ENCODE measurements at regions not wholly inside any gene's neighbourhood (a gene's known extent, or its start where the extent isn't known, plus 50 kb on each side); places are given as distances from the start of the nearest gene placed in this dataset.
"Not testable (repeated sequence)": the region's sequence is repeated elsewhere in the genome, so short reads cannot be mapped to it uniquely, and the experiment has no call there.

- DNase-seq (ENCODE audit: low spot score): peak; percentile 71
Measured at GRCh38 chr6:26234421-26235301, 130.3 kb upstream of the BTN3A2 start.

- DNase-seq (ENCODE audit: low spot score): no peak
Measured at GRCh38 chr6:26235302-26235670, 129.7 kb upstream of the BTN3A2 start.

GRCh38 chr6:26239415-26239814 lies 125.6 kb upstream of the BTN3A2 start:
- DNase-seq (ENCODE audit: low spot score): not testable (repeated sequence)

GRCh38 chr6:26240157-26241032 lies 124.6 kb upstream of the BTN3A2 start:
- no peak for DNase-seq (ENCODE audit: low spot score)

GRCh38 chr6:26241033-26241895 lies 123.7 kb upstream of the BTN3A2 start:
- no peak for DNase-seq (ENCODE audit: low spot score)

- no peak for DNase-seq (ENCODE audit: low spot score)
Measured at GRCh38 chr6:26243132-26243531, 121.9 kb upstream of the BTN3A2 start.

GRCh38 chr6:26243752-26244151 lies 121.2 kb upstream of the BTN3A2 start:
- DNase-seq (ENCODE audit: low spot score): no peak

GRCh38 chr6:26246058-26246457 lies 118.9 kb upstream of the BTN3A2 start:
- no peak for DNase-seq (ENCODE audit: low spot score)

- DNase-seq (ENCODE audit: low spot score): no peak
Measured at GRCh38 chr6:26246553-26246952, 118.4 kb upstream of the BTN3A2 start.

- no peak for DNase-seq (ENCODE audit: low spot score)
Measured at GRCh38 chr6:26249707-26249956, 115.4 kb upstream of the BTN3A2 start.

- DNase-seq (ENCODE audit: low spot score): no peak
Measured at GRCh38 chr6:26249957-26250697, 114.9 kb upstream of the BTN3A2 start.

GRCh38 chr6:26250698-26251044 lies 114.3 kb upstream of the BTN3A2 start:
- DNase-seq (ENCODE audit: low spot score): no peak

GRCh38 chr6:26251354-26252076 lies 113.5 kb upstream of the BTN3A2 start:
- DNase-seq (ENCODE audit: low spot score): peak; percentile 62

GRCh38 chr6:26252077-26252472 lies 112.9 kb upstream of the BTN3A2 start:
- DNase-seq (ENCODE audit: low spot score): no peak

GRCh38 chr6:26254724-26255123 lies 110.3 kb upstream of the BTN3A2 start:
- DNase-seq (ENCODE audit: low spot score): no peak

- no peak for DNase-seq (ENCODE audit: low spot score)
Measured at GRCh38 chr6:26257272-26257671, 107.7 kb upstream of the BTN3A2 start.

GRCh38 chr6:26258212-26258977 lies 106.6 kb upstream of the BTN3A2 start:
- DNase-seq (ENCODE audit: low spot score): no peak

GRCh38 chr6:26260110-26260637 lies 104.8 kb upstream of the BTN3A2 start:
- DNase-seq (ENCODE audit: low spot score): no peak

GRCh38 chr6:26260725-26261490 lies 104.1 kb upstream of the BTN3A2 start:
- DNase-seq (ENCODE audit: low spot score): no peak

Measured in HuH-7 (cell line).